Memory B cell (primary cell): ENCODE measurements at regions not wholly inside any gene's neighbourhood (a gene's known extent, or its start where the extent isn't known, plus 50 kb on each side); places are given as distances from the start of the nearest gene placed in this dataset.

Experiments used
- ATAC-seq: fragments of 150-1000 bp; cut with Tn5 transposase; 2 replicates; pipeline ENCODE4 v1.10.0; 2021; ENCODE audit warnings: low read depth, mild to moderate bottlenecking, moderate library complexity
- DNase-seq, 2 donors: peaks; one replicate each; pipeline ENCODE4 v3.0.0; 2022; ENCODE audit warnings: low spot score in 2 of 2
- H3K27ac Mint-ChIP-seq: one replicate; pipeline ENCODE4 v1.8.0; 2022; ENCODE audit warnings: mild to moderate bottlenecking, moderate library complexity, mixed read lengths
- H3K27me3 Mint-ChIP-seq: one replicate; pipeline ENCODE4 v1.8.0; 2022; ENCODE audit warnings: mixed read lengths
- H3K36me3 Mint-ChIP-seq: one replicate; pipeline ENCODE4 v1.8.0; 2022; ENCODE audit warnings: mild to moderate bottlenecking, mixed read lengths
- H3K4me1 Mint-ChIP-seq: one replicate; pipeline ENCODE4 v1.8.0; 2022; ENCODE audit warnings: mixed read lengths
- H3K4me3 Mint-ChIP-seq: one replicate; pipeline ENCODE4 v1.8.0; 2022; ENCODE audit warnings: mild to moderate bottlenecking, moderate library complexity, mixed read lengths
- H3K9me3 Mint-ChIP-seq: one replicate; pipeline ENCODE4 v1.8.0; 2022; ENCODE audit warnings: mixed read lengths

- no peaks in the 10 kb centered on the region for H3K4me1 Mint-ChIP-seq
Measured at GRCh38 chr13:70630247-70630646, 522.0 kb upstream of the KLHL1 start.

GRCh38 chr13:70623239-70623638 lies 515.0 kb upstream of the KLHL1 start:
- H3K4me3 Mint-ChIP-seq: no peak overlapping the region
- no peak overlapping the region for H3K27ac Mint-ChIP-seq
- no peaks in the 10 kb centered on the region for H3K9me3 Mint-ChIP-seq
- no peaks in the 10 kb centered on the region for H3K27me3 Mint-ChIP-seq
- H3K4me1 Mint-ChIP-seq: no peaks in the 10 kb centered on the region
- no peaks in the 10 kb centered on the region for H3K36me3 Mint-ChIP-seq
- ATAC-seq (no peak), DNase-seq (no peak)

More at GRCh38 chr13:70630247-70630646, 522.0 kb upstream of the KLHL1 start:
- Mint-ChIP-seq H3K9me3 (peaks cover 2% of the 10 kb centered on the region), H3K36me3 (no peaks in the 10 kb centered on the region), H3K4me3 (no peak overlapping the region), H3K27ac (no peak overlapping the region), H3K27me3 (no peaks in the 10 kb centered on the region)
- ATAC-seq: no peak
- no peak for DNase-seq

DNA sequence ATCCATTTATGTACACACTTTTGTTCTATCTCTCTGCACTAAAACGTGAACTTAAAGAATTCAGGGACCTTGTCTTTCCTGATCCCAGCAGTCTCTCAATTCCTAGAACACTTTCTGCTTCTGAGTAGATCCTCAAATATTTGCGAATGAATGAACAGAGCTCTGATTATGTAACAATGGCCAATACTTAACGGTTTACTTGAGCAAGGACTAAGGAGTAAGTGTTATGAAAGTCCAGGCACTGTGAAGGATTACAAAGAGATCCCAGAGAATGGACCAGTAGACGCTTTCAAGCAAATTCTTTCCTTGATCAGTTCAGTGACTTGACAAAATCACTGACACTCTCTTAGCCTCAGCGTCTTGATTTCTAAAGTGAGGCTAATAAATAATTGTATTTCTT lies 514.5 kb upstream of the KLHL1 start:
- ATAC-seq: no peak
- no peak overlapping the region for H3K27ac Mint-ChIP-seq
- DNase-seq: no peak
- H3K4me1 Mint-ChIP-seq: no peaks in the 10 kb centered on the region
- H3K4me3 Mint-ChIP-seq: no peak overlapping the region
- H3K9me3 Mint-ChIP-seq: no peaks in the 10 kb centered on the region
- H3K36me3 Mint-ChIP-seq: no peaks in the 10 kb centered on the region
- H3K27me3 Mint-ChIP-seq: no peaks in the 10 kb centered on the region

DNA sequence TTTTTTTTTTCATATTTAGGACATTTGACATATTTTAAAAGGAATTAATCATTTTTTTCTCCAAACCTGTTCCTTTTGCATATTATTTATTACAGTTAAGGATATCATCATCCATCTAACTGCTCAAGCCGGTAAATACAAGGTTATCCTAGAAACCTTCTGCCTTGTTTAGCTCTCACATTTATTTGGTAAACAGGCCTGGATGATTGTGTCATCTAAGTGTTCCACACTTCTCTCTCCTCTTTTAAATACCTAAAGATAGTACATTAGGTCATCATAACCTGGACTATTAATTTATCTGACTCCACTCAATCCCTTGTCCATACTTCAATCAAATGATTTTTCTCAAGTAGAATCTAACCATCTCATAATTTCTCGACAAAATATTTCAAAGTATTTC lies 511.7 kb upstream of the KLHL1 start:
- no peaks in the 10 kb centered on the region for H3K36me3 Mint-ChIP-seq
- ATAC-seq: no peak
- no peaks in the 10 kb centered on the region for H3K4me1 Mint-ChIP-seq
- no peak overlapping the region for H3K4me3 Mint-ChIP-seq
- no peak for DNase-seq
- no peaks in the 10 kb centered on the region for H3K9me3 Mint-ChIP-seq
- no peaks in the 10 kb centered on the region for H3K27me3 Mint-ChIP-seq
- H3K27ac Mint-ChIP-seq: no peak overlapping the region

DNA sequence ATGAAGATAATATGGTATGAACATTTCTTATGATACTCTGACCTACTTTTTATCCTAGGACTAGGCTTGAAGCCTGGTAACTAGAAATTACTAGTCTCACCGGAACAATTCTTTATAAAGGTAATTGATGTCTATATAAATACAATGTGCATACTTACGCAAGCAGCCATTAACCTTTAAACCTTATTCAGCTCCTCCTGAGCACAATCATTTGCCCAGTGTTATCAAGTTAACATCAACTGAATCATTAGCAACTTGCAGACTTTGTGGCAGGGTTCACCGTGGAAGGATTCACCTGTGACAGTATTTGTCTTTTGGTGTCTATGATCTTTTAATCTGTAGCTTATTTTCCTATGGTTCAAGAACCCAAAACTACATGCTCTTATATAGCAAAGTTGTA lies 508.6 kb upstream of the KLHL1 start:
- Mint-ChIP-seq H3K9me3 (no peaks in the 10 kb centered on the region), H3K27me3 (no peaks in the 10 kb centered on the region), H3K27ac (no peak overlapping the region), H3K4me3 (no peak overlapping the region), H3K4me1 (no peaks in the 10 kb centered on the region), H3K36me3 (no peaks in the 10 kb centered on the region)
- ATAC-seq (no peak), DNase-seq (no peak)

DNA sequence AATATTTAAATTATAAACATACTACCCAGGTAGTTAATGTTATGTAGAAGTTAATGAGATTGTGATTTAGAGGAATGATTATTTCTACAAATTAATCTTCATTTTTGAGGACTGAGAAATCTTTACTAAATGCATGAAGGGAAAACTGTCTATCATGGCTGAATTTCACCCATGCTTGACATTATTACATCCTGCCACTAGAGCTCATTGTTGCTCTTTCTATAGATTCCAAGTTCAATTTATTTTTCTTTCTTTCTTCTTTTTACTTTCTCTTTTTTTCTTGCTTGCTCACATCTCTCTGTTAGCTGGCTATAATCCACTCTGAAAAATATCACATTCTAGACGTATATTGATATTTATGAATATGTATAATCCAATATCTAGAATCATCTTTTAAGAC lies 505.0 kb upstream of the KLHL1 start:
- Mint-ChIP-seq H3K4me3 (no peak overlapping the region), H3K27me3 (no peaks in the 10 kb centered on the region), H3K9me3 (no peaks in the 10 kb centered on the region), H3K36me3 (no peaks in the 10 kb centered on the region), H3K4me1 (no peaks in the 10 kb centered on the region), H3K27ac (no peak overlapping the region)
- DNase-seq (no peak), ATAC-seq (no peak)

GRCh38 chr13:70612881-70613280 lies 504.6 kb upstream of the KLHL1 start:
- Mint-ChIP-seq H3K36me3 (no peaks in the 10 kb centered on the region), H3K4me3 (no peak overlapping the region), H3K27ac (no peak overlapping the region), H3K9me3 (peaks cover 1% of the 10 kb centered on the region), H3K27me3 (no peaks in the 10 kb centered on the region), H3K4me1 (no peaks in the 10 kb centered on the region)
- DNase-seq (no peak), ATAC-seq (no peak)

DNA sequence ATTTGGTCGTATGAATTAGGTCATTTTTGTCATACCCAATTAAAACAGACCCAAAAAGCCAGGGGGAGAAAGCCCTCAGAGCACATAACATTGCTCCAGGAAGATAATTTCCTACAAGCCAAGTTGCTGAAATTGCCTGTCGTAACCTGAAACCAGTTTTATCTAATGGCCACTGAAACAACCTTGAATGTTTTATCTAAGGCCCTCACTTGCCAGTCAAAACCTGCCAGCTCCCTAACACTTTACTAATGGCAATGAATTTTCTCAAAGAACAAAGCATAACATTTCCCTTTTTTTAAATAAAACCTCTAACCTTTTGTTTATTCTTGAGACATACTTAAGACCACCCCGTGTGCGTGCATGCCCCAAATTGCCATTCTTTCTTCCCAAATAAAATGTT lies 496.2 kb upstream of the KLHL1 start:
- H3K4me3 Mint-ChIP-seq: no peak overlapping the region
- DNase-seq (no peak), ATAC-seq (no peak)
- H3K27ac Mint-ChIP-seq: no peak overlapping the region
- H3K36me3 Mint-ChIP-seq: no peaks in the 10 kb centered on the region
- H3K9me3 Mint-ChIP-seq: peaks cover 7% of the 10 kb centered on the region
- no peaks in the 10 kb centered on the region for H3K4me1 Mint-ChIP-seq
- H3K27me3 Mint-ChIP-seq: no peaks in the 10 kb centered on the region

- ATAC-seq: no peak
- no peaks in the 10 kb centered on the region for H3K36me3 Mint-ChIP-seq
- H3K4me3 Mint-ChIP-seq: no peak overlapping the region
- no peaks in the 10 kb centered on the region for H3K9me3 Mint-ChIP-seq
- no peak for DNase-seq
- no peak overlapping the region for H3K27ac Mint-ChIP-seq
- no peaks in the 10 kb centered on the region for H3K4me1 Mint-ChIP-seq
- no peaks in the 10 kb centered on the region for H3K27me3 Mint-ChIP-seq
Measured at GRCh38 chr13:70593716-70594115, 485.5 kb upstream of the KLHL1 start.

DNA sequence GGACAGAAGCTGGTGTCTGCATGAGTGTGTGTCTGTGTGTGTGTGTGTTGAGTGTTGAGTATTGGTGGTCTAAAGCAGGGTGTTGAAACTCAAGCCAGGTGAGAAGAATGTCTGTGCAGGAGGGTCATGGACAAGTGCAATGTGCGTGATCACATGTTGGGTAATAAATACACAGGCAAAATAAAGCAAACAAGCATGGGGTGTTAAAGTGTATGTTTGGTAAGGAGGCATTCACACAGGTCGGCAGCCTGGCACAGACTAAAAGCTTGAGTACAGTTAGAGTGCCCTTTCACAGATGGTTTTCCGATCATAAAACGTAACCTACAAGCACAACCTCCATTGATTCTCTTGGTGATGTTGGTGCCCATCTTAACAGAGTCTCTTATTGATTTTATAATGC lies 476.9 kb upstream of the KLHL1 start:
- H3K4me3 Mint-ChIP-seq: no peak overlapping the region
- H3K36me3 Mint-ChIP-seq: no peaks in the 10 kb centered on the region
- no peaks in the 10 kb centered on the region for H3K27me3 Mint-ChIP-seq
- ATAC-seq (no peak), DNase-seq (no peak)
- no peak overlapping the region for H3K27ac Mint-ChIP-seq
- peaks cover 1% of the 10 kb centered on the region for H3K9me3 Mint-ChIP-seq
- H3K4me1 Mint-ChIP-seq: no peaks in the 10 kb centered on the region

- H3K27me3 Mint-ChIP-seq: no peaks in the 10 kb centered on the region
- DNase-seq (no peak), ATAC-seq (no peak)
- H3K4me1 Mint-ChIP-seq: no peaks in the 10 kb centered on the region
- H3K27ac Mint-ChIP-seq: no peak overlapping the region
- H3K4me3 Mint-ChIP-seq: no peak overlapping the region
- H3K9me3 Mint-ChIP-seq: no peaks in the 10 kb centered on the region
- H3K36me3 Mint-ChIP-seq: no peaks in the 10 kb centered on the region
Measured at GRCh38 chr13:70580825-70581224, 472.6 kb upstream of the KLHL1 start.

DNA sequence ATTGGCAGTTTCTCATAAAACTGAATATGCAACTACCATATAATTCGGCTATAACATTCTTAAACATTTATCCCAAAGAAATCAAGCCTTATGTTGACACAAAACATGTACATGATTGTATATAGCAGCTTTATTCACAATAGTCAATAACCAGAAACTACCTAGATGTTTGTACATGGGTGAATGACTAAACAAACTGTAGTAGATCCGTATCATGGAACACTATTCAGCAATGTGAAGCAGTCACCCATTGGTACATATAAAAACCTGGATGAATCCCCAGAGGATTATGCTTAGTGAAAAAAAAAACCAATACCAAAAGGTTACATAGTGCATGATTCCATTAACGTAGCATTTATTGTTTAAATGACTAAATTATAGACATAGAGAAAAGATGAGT lies 471.7 kb upstream of the KLHL1 start:
- Mint-ChIP-seq H3K27me3 (no peaks in the 10 kb centered on the region), H3K4me3 (no peak overlapping the region), H3K9me3 (no peaks in the 10 kb centered on the region), H3K4me1 (no peaks in the 10 kb centered on the region), H3K27ac (no peak overlapping the region), H3K36me3 (no peaks in the 10 kb centered on the region)
- ATAC-seq (no peak), DNase-seq (no peak)

- Mint-ChIP-seq H3K27ac (no peak overlapping the region), H3K9me3 (no peaks in the 10 kb centered on the region), H3K4me1 (no peaks in the 10 kb centered on the region), H3K27me3 (no peaks in the 10 kb centered on the region), H3K4me3 (no peak overlapping the region), H3K36me3 (no peaks in the 10 kb centered on the region)
- no peak for DNase-seq
- ATAC-seq: no peak
Measured at GRCh38 chr13:70571221-70571620, 463.0 kb upstream of the KLHL1 start.

GRCh38 chr13:70568571-70568970 lies 460.3 kb upstream of the KLHL1 start:
- Mint-ChIP-seq H3K27me3 (no peaks in the 10 kb centered on the region), H3K4me3 (no peak overlapping the region), H3K9me3 (no peaks in the 10 kb centered on the region), H3K27ac (no peak overlapping the region), H3K36me3 (no peaks in the 10 kb centered on the region), H3K4me1 (no peaks in the 10 kb centered on the region)
- no peak for DNase-seq
- ATAC-seq: no peak

DNA sequence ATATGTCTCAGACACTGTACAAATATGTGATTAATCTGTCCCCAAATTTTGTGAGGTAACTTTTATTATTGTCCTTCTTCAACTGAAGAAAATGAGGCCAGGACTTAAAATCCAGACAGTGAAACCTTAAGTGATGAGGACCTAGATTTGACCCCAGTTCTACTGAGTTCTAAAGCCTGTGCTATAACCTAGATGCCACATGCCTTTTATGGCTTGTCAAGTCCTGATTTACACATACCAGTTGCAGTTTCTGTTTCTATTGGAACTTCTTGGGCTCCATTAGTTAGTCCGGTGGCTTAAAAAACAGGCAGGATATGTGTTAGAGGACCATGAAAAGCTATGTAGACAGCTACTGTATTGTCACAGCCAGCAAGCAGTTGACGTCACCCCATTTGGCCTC lies 436.5 kb upstream of the KLHL1 start:
- no peaks in the 10 kb centered on the region for H3K27me3 Mint-ChIP-seq
- no peak overlapping the region for H3K4me3 Mint-ChIP-seq
- H3K9me3 Mint-ChIP-seq: peaks cover 3% of the 10 kb centered on the region
- no peak overlapping the region for H3K27ac Mint-ChIP-seq
- ATAC-seq (no peak), DNase-seq (no peak)
- no peaks in the 10 kb centered on the region for H3K4me1 Mint-ChIP-seq
- H3K36me3 Mint-ChIP-seq: no peaks in the 10 kb centered on the region

DNA sequence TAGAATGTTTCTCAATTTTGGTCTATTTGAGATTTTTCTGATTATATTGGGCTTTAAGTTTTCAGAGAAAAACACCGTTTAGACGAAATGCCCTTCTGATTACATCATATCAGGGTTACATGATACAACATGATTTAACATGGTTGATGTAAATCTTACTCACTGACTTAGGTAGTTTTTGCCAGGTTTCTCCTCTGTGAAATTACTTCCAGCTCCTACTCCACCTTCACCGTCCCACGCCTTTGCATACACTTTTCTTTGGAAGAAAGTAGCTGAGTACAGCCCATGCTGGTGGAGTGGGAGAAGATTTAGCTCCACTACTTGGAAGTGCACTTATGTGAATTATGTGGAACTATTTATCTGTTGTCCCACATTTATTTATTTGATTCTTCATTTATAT lies 433.2 kb upstream of the KLHL1 start:
- DNase-seq (no peak), ATAC-seq (no peak)
- Mint-ChIP-seq H3K36me3 (no peaks in the 10 kb centered on the region), H3K27ac (no peak overlapping the region), H3K4me1 (no peaks in the 10 kb centered on the region), H3K4me3 (no peak overlapping the region), H3K9me3 (peaks cover 5% of the 10 kb centered on the region), H3K27me3 (no peaks in the 10 kb centered on the region)
